K562 (cell line): ENCODE measurements at regions not wholly inside any gene's neighbourhood (a gene's known extent, or its start where the extent isn't known, plus 50 kb on each side); places are given as distances from the start of the nearest gene placed in this dataset.

Source experiments
- ATAC-seq: fragments of 200-7000 bp; cut with Tn5 transposase; 3 replicates; pipeline ENCODE4 v1.9.1; 2020; ENCODE audit warnings: moderate library complexity
- BruUV-seq: library from RNA; stranded (reverse); fragments of 400-500 nt; replicated peaks from 2 replicates; lab custom pipeline; 2021; lab: Mats Ljungman, UMichigan
- CTCF ChIA-PET: fragments of 300-600 bp; formaldehyde crosslinking; extraction: SDS; loops from one replicate; lab custom pipeline; 2021; ENCODE audit warnings: low intra/inter-chr PET ratio; lab: Yijun Ruan, JAX
- POLR2A ChIA-PET: fragments of 300-600, 350-650 bp; sonication (Branson Sonifier 250); formaldehyde crosslinking; extraction: SDS; loops from one replicate; lab custom pipeline; 2021; ENCODE audit warnings: antibody characterized with exemption, inconsistent platforms; lab: Yijun Ruan, JAX
- DNase-seq, 4 experiments: peaks; one replicate each; pipeline versions ENCODE4 v3.0.0 to v3.0.0-alpha.2; 2011 to 2018; ENCODE audit warnings: low spot score in 3 of 4, mixed read lengths in 3 of 4; ENCODE audit errors: extremely low read depth in 1 of 4
- FAIRE-seq: peaks from 2 replicates; lab custom pipeline; 2011; peaks lifted over from hg19 to GRCh38; lab: Jason Lieb, UNC
- H2AFZ ChIP-seq: 2 replicates; pipeline ENCODE4 v1.6.0; 2011; ENCODE audit warnings: low read depth, low read length, control low read depth, inconsistent platforms
- H3K27ac ChIP-seq: fragments of 200-600 bp; 3 replicates; pipeline ENCODE4 v1.8.0; 2011; ENCODE audit warnings: low read depth, mild to moderate bottlenecking, control low read depth, inconsistent platforms, low read length, moderate library complexity, mixed read lengths; ENCODE audit errors: extremely low read depth
- H3K27me3 ChIP-seq, 2 experiments: fragments of 300-600 bp in 1 of 2; 2 replicates in 1 of 2; 3 replicates in 1 of 2; pipeline versions ENCODE4 v1.6.0 to v1.8.0; 2011; ENCODE audit warnings: inconsistent platforms in 2 of 2, low read length in 2 of 2, mild to moderate bottlenecking in 1 of 2, mixed read lengths in 1 of 2, moderate library complexity in 1 of 2; ENCODE audit not compliant: control insufficient read depth in 2 of 2, insufficient read depth in 2 of 2
- H3K36me3 ChIP-seq: fragments of 300-600 bp; 3 replicates; pipeline ENCODE4 v1.8.0; 2011; ENCODE audit warnings: mild to moderate bottlenecking, low read length, inconsistent platforms; ENCODE audit not compliant: control insufficient read depth, insufficient read depth
- H3K4me1 ChIP-seq, 2 experiments: fragments of 200-600 bp in 1 of 2; replicated peaks in 1 of 2; 2 replicates in 1 of 2; 3 replicates in 1 of 2; pipeline versions ENCODE4 v1.5.1 to v1.8.0; 2011; ENCODE audit warnings: inconsistent platforms in 2 of 2, low read length in 2 of 2, mild to moderate bottlenecking in 1 of 2, mixed read lengths in 1 of 2, moderate library complexity in 1 of 2; ENCODE audit not compliant: control insufficient read depth in 2 of 2, insufficient read depth in 2 of 2
- H3K4me2 ChIP-seq: 2 replicates; pipeline ENCODE4 v1.6.1; 2011; ENCODE audit warnings: low read length, control low read depth, inconsistent platforms, mixed read lengths; ENCODE audit not compliant: insufficient read depth
- H3K4me3 ChIP-seq: fragments of 200-600 bp; sonication (generic), shearing (Covaris generic); 2 replicates; pipeline ENCODE4 v1.5.1; 2016; ENCODE audit warnings: control low read depth, inconsistent platforms
- H3K79me2 ChIP-seq: fragments of 200-600 bp; 3 replicates; pipeline ENCODE4 v1.8.0; 2011; ENCODE audit warnings: low read length, inconsistent platforms; ENCODE audit not compliant: control insufficient read depth, insufficient read depth
- H3K9ac ChIP-seq, 2 experiments: 2 replicates each; pipeline versions ENCODE4 v1.6.0 to v1.6.1; 2011; ENCODE audit warnings: low read depth in 2 of 2, low read length in 2 of 2, control low read depth in 1 of 2, inconsistent platforms in 1 of 2, mild to moderate bottlenecking in 1 of 2, mixed read lengths in 1 of 2; ENCODE audit not compliant: insufficient read depth in 1 of 2
- H3K9me1 ChIP-seq: one replicate; pipeline ENCODE4 v1.6.0; 2011; ENCODE audit warnings: inconsistent platforms, mild to moderate bottlenecking, low read length, moderate library complexity; ENCODE audit not compliant: control insufficient read depth, insufficient read depth
- H3K9me3 ChIP-seq: replicated peaks from 2 replicates; pipeline ENCODE4 v1.5.1; 2011; ENCODE audit warnings: low read depth, low read length, inconsistent platforms; ENCODE audit not compliant: control insufficient read depth, insufficient read depth
- H4K20me1 ChIP-seq: replicated peaks from 2 replicates; pipeline ENCODE4 v1.6.1; 2011; ENCODE audit warnings: low read length, inconsistent platforms, mixed read lengths; ENCODE audit not compliant: control insufficient read depth, insufficient read depth
- E2F3 ChIP-seq: fragments of 250-450 bp; sonication (Bioruptor Pico); IDR thresholded peaks from 2 replicates; pipeline ENCODE4 v1.4.0; 2020; ENCODE audit warnings: mild to moderate bottlenecking
- HDGF ChIP-seq: fragments of 450-650 bp; IDR thresholded peaks from 2 replicates; pipeline ENCODE4 v1.6.1; 2016
- HNRNPLL ChIP-seq: fragments of 200-400 bp; formaldehyde crosslinking; IDR thresholded peaks from 2 replicates; pipeline ENCODE4 v1.6.1; 2017; ENCODE audit warnings: low read length, low read depth, mild to moderate bottlenecking; ENCODE audit not compliant: poor library complexity, severe bottlenecking
- HOMEZ ChIP-seq: fragments of 250-450 bp; sonication (Bioruptor Pico); IDR thresholded peaks from 2 replicates; pipeline ENCODE4 v1.4.0; 2020; ENCODE audit warnings: mild to moderate bottlenecking, moderate library complexity
- JUND ChIP-seq, 2 experiments: IDR thresholded peaks; 2 replicates in 1 of 2; 3 replicates in 1 of 2; pipeline ENCODE4 v1.6.1; 2011; ENCODE audit warnings: borderline replicate concordance in 2 of 2, low read depth in 2 of 2, low read length in 2 of 2, improper control_type of control experiment in 1 of 2, missing biosample characterization in 1 of 2, missing genetic modification characterization in 1 of 2, missing genetic modification reagents in 1 of 2
- MAFF ChIP-seq: IDR thresholded peaks from 2 replicates; pipeline ENCODE4 v1.6.1; 2012; ENCODE audit warnings: low read length, improper control_type of control experiment
- RBM39 ChIP-seq: fragments of 200-400 bp; formaldehyde crosslinking; optimal IDR thresholded peaks from 2 replicates; pipeline ENCODE3; 2018; ENCODE audit warnings: low read depth, low read length
- ZNF184 ChIP-seq: sonication (generic); formaldehyde crosslinking; IDR thresholded peaks from 2 replicates; pipeline ENCODE4 v1.5.0; 2020; ENCODE audit warnings: missing genetic modification reagents
- WGBS: fragments of 100-300 bp; shearing (Covaris generic); methylation state at CpG from one replicate; pipeline ENCODE4 v1.1.6; 2016; ENCODE audit warnings: low coverage, mixed read lengths; ENCODE audit not compliant: insufficient coverage; ENCODE audit errors: missing lambda C conversion rate; 5-methylcytosine and 5-hydroxymethylcytosine counted together
- in situ Hi-C: fragments of 300-500 bp; cut with MboI; formaldehyde crosslinking; loops from 4 replicates; pipeline ENCODE4 v1.15.0; 2018; ENCODE audit warnings: inconsistent platforms, mixed read lengths
- intact Hi-C: fragments of 100-400 bp; cut with micrococcal nuclease; formaldehyde crosslinking; loops from 2 replicates; pipeline ENCODE4 v1.14.2; 2022
- TF ChIP-seq, protein P1 (sequence below): conservative IDR thresholded peaks from 2 replicates; pipeline ENCODE4 v1.6.1; 2011; ENCODE audit warnings: low read depth, mild to moderate bottlenecking, low read length; ENCODE audit not compliant: control insufficient read depth

GRCh38 chr12:69171881-69172280, 67.5 kb upstream of the CPSF6 start:
- ATAC-seq: no peak
- intact Hi-C loops: no loop called here
- no peaks in the 10 kb centered on the region for H4K20me1 ChIP-seq

More at GRCh38 chr12:69171881-69172280, 67.5 kb upstream of the CPSF6 start:
- Histone ChIP-seq H3K79me2 (no peaks in the 10 kb centered on the region), H3K27ac (no peak overlapping the region), H3K9ac (no peak overlapping the region), H3K9me1 (no peaks in the 10 kb centered on the region), H3K4me3 (no peak overlapping the region), H3K27me3 (peaks cover 5% of the 10 kb centered on the region in 2 experiments; a peak in 3 of 5 replicates), H3K4me2 (no peak overlapping the region), H3K36me3 (no peaks in the 10 kb centered on the region), H3K9me3 (no peaks in the 10 kb centered on the region), H2AFZ (no peak overlapping the region), H3K4me1 (no peaks in the 10 kb centered on the region; a peak in 1 of 5 replicates)
- TF ChIP-seq HNRNPLL: no peak
- TF ChIP-seq, protein P1, sequence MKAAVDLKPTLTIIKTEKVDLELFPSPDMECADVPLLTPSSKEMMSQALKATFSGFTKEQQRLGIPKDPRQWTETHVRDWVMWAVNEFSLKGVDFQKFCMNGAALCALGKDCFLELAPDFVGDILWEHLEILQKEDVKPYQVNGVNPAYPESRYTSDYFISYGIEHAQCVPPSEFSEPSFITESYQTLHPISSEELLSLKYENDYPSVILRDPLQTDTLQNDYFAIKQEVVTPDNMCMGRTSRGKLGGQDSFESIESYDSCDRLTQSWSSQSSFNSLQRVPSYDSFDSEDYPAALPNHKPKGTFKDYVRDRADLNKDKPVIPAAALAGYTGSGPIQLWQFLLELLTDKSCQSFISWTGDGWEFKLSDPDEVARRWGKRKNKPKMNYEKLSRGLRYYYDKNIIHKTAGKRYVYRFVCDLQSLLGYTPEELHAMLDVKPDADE: no peak
- TF ChIP-seq MAFF: no peak
- no peak for TF ChIP-seq E2F3
- no peak for TF ChIP-seq HDGF
- TF ChIP-seq HOMEZ (CRISPR knock-in tag): no peak
- no peak for TF ChIP-seq RBM39
- TF ChIP-seq ZNF184 (CRISPR knock-in tag): no peak
- no peak for TF ChIP-seq JUND (IDR thresholded peaks at IDR 0.05; ENCODE audit: borderline replicate concordance, low read depth, low read length)
- no peak for TF ChIP-seq JUND (tag; IDR thresholded peaks at IDR 0.05; ENCODE audit: borderline replicate concordance, low read depth, low read length)
- WGBS: 10% methylated on average over 6 of the region's 6 CpGs
- POLR2A ChIA-PET: no interaction called here
- no peak for FAIRE-seq
- in situ Hi-C loops: no loop called here
- BruUV-seq: no TSS peak
- CTCF ChIA-PET: no interaction called here
- DNase-seq: no peak
